ENCODE measurements at regions not wholly inside any gene's neighbourhood (a gene's known extent, or its start where the extent isn't known, plus 50 kb on each side); places are given as distances from the start of the nearest gene placed in this dataset.
"Not testable (repeated sequence)": the region's sequence is repeated elsewhere in the genome, so short reads cannot be mapped to it uniquely, and the experiment has no call there.

GRCh38 chr3:102025606-102026270, 176.4 kb downstream of the NFKBIZ start:
- Mint-ChIP-seq H3K36me3 (ENCODE audit: low read depth) (peaks cover 3% of the 10 kb centered on the region), H3K27me3 (ENCODE audit: low read depth) (peaks cover 16% of the 10 kb centered on the region), H3K9me3 (no peaks in the 10 kb centered on the region), H3K4me3 (no peak overlapping the region), H3K4me1 (ENCODE audit: low read depth) (peaks cover 3% of the 10 kb centered on the region), H3K27ac (no peak overlapping the region)

DNA sequence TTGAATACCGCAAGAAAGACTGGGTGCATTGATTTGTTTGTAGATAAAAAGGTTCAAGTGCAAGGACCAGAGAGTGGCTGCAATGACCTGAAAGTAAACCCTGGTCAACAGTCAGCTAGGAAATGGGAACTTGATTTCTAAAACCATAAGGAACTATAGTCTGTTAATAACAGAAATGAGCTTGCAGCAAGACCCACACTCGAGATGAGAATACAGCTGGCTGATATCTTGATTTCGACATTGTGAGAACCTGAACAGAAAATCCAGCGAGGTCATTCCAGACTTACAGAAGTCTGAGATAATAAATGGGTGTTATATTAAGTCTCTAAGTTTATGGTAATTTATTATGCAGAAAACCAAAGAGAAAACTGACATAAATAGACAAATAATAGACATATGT, 177.3 kb downstream of the NFKBIZ start:
- Mint-ChIP-seq H3K4me3 (no peak overlapping the region), H3K36me3 (ENCODE audit: low read depth) (peaks cover 3% of the 10 kb centered on the region), H3K27ac (no peak overlapping the region), H3K4me1 (ENCODE audit: low read depth) (no peaks in the 10 kb centered on the region), H3K9me3 (no peaks in the 10 kb centered on the region), H3K27me3 (ENCODE audit: low read depth) (peaks cover 16% of the 10 kb centered on the region)

GRCh38 chr3:102030661-102031060, 181.3 kb downstream of the NFKBIZ start:
- Mint-ChIP-seq H3K27ac (no peak overlapping the region), H3K4me1 (ENCODE audit: low read depth) (no peaks in the 10 kb centered on the region), H3K36me3 (ENCODE audit: low read depth) (peaks cover 3% of the 10 kb centered on the region), H3K9me3 (no peaks in the 10 kb centered on the region), H3K27me3 (ENCODE audit: low read depth) (peaks cover 6% of the 10 kb centered on the region), H3K4me3 (no peak overlapping the region)

DNA sequence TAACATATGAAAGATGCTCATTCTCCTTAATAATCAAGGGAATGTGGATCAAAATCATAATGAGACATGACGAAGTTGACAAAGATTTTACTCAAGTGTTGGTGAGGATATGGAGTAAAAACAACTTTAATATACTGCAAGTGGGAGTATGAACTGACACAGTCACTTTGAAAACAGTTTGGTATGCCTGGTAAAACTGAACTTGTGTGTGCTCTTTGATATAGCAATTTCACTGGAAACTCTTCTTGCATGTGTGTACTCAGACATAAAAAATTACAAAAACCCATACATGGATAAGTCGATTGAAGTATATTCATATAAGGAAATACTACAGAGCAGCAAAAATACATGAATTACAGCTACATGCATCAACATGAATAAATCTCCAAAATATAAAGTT, 182.5 kb downstream of the NFKBIZ start:
- H3K27me3 Mint-ChIP-seq (ENCODE audit: low read depth): no peaks in the 10 kb centered on the region
- H3K4me1 Mint-ChIP-seq (ENCODE audit: low read depth): no peaks in the 10 kb centered on the region
- no peak overlapping the region for H3K27ac Mint-ChIP-seq
- H3K36me3 Mint-ChIP-seq (ENCODE audit: low read depth): peaks cover 3% of the 10 kb centered on the region
- H3K4me3 Mint-ChIP-seq: no peak overlapping the region
- no peaks in the 10 kb centered on the region for H3K9me3 Mint-ChIP-seq

DNA sequence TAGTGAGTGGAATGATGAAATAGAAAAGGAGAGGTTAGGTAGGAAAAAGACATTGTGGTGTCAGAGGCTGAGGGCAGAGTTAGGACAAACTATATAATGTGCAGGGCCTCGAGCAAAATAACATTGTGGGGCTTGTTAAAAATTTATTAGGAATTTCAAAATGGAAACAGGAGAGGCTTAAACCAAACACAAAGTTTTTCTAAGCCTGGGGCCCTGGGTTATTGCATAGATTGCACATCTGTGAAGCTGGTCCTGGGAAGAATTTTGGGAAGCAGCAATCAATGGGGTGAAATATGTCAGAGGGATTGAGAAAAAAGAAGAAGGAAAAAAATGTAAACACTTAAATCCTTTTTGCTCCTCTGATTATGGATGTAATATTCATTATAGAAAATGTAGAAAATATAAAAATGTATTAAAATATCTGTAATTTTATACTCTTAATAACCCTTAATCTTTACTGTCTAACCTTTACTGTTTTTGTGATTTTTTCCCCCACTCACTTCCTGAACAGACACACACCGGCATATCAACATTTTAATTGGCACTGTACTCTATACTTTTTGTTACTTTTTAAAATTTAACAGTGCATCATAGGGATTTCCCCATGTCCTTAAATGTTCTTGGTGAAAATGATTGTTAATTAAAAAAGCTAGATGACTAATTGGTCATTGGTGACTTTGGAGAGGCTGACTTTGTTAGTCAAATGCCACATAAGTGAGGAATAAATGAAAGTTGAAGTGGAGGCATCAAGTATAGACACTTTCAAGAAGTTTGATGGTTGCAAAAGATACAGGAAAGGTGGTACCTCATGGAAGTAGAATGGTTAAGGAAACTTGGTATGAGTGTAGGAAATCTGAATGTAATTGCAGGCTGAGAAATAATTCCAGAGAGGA, 183.4 kb downstream of the NFKBIZ start:
- no peak overlapping the region for H3K4me3 Mint-ChIP-seq
- no peaks in the 10 kb centered on the region for H3K4me1 Mint-ChIP-seq (ENCODE audit: low read depth)
- H3K27me3 Mint-ChIP-seq (ENCODE audit: low read depth): no peaks in the 10 kb centered on the region

DNA sequence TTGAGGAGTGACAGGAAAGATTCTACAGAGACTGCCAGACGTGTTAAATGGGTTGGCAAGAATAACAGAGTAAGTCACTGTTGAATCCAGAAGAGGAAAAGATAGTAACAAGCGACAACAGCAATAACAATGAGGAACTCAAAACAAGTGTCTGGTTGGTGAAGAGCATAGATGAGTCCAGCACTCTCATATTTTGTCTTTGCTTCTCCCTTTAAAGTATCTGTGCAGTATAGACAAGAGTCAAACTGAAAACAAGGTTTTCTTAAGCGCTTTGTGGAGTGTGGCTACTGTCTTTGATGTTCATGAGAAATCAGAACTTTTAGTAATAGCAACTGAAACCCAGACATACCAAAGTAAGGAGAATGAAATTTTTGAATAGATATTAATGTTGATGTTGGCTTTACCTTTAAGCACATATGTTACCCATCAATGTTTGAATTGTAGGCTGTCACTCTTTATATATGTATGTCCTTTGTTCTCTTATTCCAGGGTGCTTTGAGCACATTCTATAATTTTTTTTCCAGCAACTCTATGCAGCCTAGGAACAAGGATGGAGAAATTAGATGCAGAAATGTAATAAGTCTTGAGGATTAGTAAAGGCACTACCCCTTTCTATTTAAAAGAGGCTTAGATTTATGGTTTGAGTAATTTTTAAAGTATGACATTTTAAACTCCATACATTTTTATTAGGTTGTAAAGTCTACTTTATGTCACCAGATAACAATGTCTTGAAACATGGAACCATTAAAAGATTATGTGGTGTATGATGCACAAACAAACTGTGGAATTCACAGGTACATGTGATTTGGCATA, 185.5 kb downstream of the NFKBIZ start:
- Mint-ChIP-seq H3K27me3 (ENCODE audit: low read depth) (no peaks in the 10 kb centered on the region), H3K9me3 (peaks cover 16% of the 10 kb centered on the region), H3K4me1 (ENCODE audit: low read depth) (peaks cover 7% of the 10 kb centered on the region), H3K27ac (no peak overlapping the region), H3K4me3 (no peak overlapping the region), H3K36me3 (ENCODE audit: low read depth) (peaks cover 8% of the 10 kb centered on the region)

More for the DNA sequence above, 183.4 kb downstream of the NFKBIZ start:
- Mint-ChIP-seq H3K9me3 (no peaks in the 10 kb centered on the region), H3K36me3 (ENCODE audit: low read depth) (peaks cover 3% of the 10 kb centered on the region), H3K27ac (no peak overlapping the region)

GRCh38 chr3:102036017-102036416, 186.7 kb downstream of the NFKBIZ start:
- no peak overlapping the region for H3K4me3 Mint-ChIP-seq
- no peak overlapping the region for H3K27ac Mint-ChIP-seq
- H3K9me3 Mint-ChIP-seq: peaks cover 21% of the 10 kb centered on the region
- H3K36me3 Mint-ChIP-seq (ENCODE audit: low read depth): peaks cover 7% of the 10 kb centered on the region
- H3K4me1 Mint-ChIP-seq (ENCODE audit: low read depth): peaks cover 7% of the 10 kb centered on the region
- no peaks in the 10 kb centered on the region for H3K27me3 Mint-ChIP-seq (ENCODE audit: low read depth)

DNA sequence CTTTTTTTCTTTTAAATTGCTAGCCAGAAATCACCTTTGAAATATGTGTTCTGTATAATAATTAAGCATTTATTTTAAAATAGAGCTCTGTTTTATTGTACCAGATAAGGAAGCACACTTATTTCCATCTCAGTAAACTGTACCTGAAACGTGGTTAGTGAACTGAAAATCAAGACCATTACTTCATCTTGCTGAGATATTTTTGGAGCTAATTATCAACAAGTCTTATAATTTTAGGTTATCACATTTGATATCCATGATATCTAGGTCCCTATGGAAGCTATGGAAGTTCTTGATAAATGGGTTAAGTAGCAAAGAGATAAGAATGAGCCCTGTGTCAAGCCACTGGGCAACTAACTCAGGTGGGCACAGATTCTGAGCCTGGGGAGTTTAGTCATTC, 187.2 kb downstream of the NFKBIZ start:
- H3K9me3 Mint-ChIP-seq: peaks cover 26% of the 10 kb centered on the region
- H3K36me3 Mint-ChIP-seq (ENCODE audit: low read depth): peaks cover 11% of the 10 kb centered on the region
- no peaks in the 10 kb centered on the region for H3K27me3 Mint-ChIP-seq (ENCODE audit: low read depth)
- peaks cover 7% of the 10 kb centered on the region for H3K4me1 Mint-ChIP-seq (ENCODE audit: low read depth)
- H3K27ac Mint-ChIP-seq: no peak overlapping the region
- H3K4me3 Mint-ChIP-seq: no peak overlapping the region

GRCh38 chr3:102037209-102037608, 187.9 kb downstream of the NFKBIZ start:
- Mint-ChIP-seq H3K27ac (no peak overlapping the region), H3K4me3 (no peak overlapping the region), H3K27me3 (ENCODE audit: low read depth) (no peaks in the 10 kb centered on the region), H3K9me3 (peaks cover 26% of the 10 kb centered on the region), H3K4me1 (ENCODE audit: low read depth) (peaks cover 7% of the 10 kb centered on the region), H3K36me3 (ENCODE audit: low read depth) (peaks cover 12% of the 10 kb centered on the region)

DNA sequence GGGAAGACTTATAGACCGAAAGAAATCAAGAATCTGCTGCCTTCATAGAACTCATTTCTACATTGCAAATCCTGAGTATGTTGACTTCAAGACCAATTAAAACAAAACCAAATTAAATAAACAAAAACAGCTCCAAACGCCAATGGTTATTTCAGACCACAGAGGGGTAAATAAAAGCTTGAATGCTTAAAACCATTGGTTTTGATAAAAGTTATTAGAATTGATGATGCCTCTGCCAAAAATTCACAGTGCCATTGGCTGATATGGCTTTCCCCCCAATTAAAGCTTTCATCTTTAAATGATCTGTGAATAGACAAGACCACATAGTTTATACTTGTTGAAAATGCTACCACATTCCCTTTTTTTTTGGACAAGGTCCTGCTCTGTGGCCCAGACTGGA, 188.5 kb downstream of the NFKBIZ start:
- no peak overlapping the region for H3K4me3 Mint-ChIP-seq
- H3K36me3 Mint-ChIP-seq (ENCODE audit: low read depth): peaks cover 14% of the 10 kb centered on the region
- peaks cover 3% of the 10 kb centered on the region for H3K27me3 Mint-ChIP-seq (ENCODE audit: low read depth)
- H3K4me1 Mint-ChIP-seq (ENCODE audit: low read depth): peaks cover 7% of the 10 kb centered on the region
- no peak overlapping the region for H3K27ac Mint-ChIP-seq
- H3K9me3 Mint-ChIP-seq: peaks cover 31% of the 10 kb centered on the region

DNA sequence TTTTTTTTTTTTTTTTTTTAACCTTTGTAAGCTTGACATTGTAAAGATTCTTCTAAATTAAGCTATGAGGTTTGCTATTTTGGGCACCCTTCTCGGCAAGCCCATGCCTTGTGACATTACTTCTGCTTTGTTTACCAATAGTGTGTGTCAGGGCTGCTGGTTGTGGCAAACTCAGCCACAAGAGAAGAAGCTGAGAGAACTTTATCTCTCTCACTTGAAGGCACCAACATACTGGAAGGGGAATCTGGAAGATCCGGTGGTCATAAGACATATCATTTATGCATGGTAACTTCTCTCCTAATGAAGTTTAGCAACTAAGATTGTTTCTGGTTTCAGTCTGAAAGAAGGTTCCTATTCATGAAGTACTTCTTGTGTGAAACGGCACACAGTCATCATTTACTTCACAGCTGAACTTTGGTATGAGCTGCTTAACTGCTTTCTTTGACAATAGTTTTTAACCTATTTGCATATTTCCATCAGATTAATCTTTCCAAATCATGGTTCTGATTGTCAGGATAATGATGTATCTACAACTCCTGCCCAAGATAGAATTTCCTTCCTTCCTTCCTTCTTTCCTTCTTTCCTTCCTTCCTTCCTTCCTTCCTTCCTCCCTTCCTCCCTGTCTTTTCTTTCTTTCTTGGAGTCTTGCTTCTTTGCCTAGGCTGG, 189.3 kb downstream of the NFKBIZ start:
- Mint-ChIP-seq H3K27me3 (ENCODE audit: low read depth) (peaks cover 7% of the 10 kb centered on the region), H3K36me3 (ENCODE audit: low read depth) (peaks cover 16% of the 10 kb centered on the region), H3K4me1 (ENCODE audit: low read depth) (peaks cover 7% of the 10 kb centered on the region), H3K27ac (no peak overlapping the region), H3K4me3 (peak overlapping the region; percentile 36), H3K9me3 (peaks cover 36% of the 10 kb centered on the region)

DNA sequence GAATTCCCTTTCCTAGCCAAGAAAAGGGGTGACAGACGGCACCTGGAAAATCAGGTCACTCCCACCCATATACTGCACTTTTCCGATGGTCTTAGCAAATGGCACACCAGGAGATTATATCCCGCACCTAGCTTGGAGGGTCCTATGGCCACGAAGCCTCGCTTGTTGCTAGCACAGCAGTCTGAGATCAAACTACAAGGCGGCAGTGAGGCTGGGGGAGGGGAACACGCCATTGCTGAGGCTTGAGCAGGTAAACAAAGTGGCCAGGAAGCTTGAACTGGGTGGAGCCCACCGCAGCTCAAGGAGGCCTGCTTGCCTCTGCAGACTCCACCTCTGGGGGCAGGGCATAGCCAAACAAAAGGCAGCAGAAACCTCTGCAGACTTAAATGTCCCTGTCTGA, 190.8 kb downstream of the NFKBIZ start:
- H3K36me3 Mint-ChIP-seq (ENCODE audit: low read depth): peaks cover 16% of the 10 kb centered on the region
- not testable (repeated sequence) for H3K4me3 Mint-ChIP-seq; H3K27ac Mint-ChIP-seq; H3K4me1 Mint-ChIP-seq (ENCODE audit: low read depth); H3K27me3 Mint-ChIP-seq (ENCODE audit: low read depth)
- peaks cover 39% of the 10 kb centered on the region for H3K9me3 Mint-ChIP-seq

- no peak overlapping the region for H3K4me3 Mint-ChIP-seq
- H3K4me1 Mint-ChIP-seq (ENCODE audit: low read depth): peaks cover 17% of the 10 kb centered on the region
- H3K9me3 Mint-ChIP-seq: peaks cover 43% of the 10 kb centered on the region
- peaks cover 29% of the 10 kb centered on the region for H3K36me3 Mint-ChIP-seq (ENCODE audit: low read depth)
- no peak overlapping the region for H3K27ac Mint-ChIP-seq
- H3K27me3 Mint-ChIP-seq (ENCODE audit: low read depth): no peaks in the 10 kb centered on the region
These were observed 204.2 kb downstream of the NFKBIZ start for GRCh38 chr3:102053375-102053989.

All from T-helper 1 cell treated with Interleukin-12 subunit alpha and Interleukin-12 subunit beta and Interleukin-4 antibody, amounts not matched to agents 30 μg/mL and 1 μg/mL, for 36 hours (primary cell).